HCT116 (cell line): ENCODE measurements at regions not wholly inside any gene's neighbourhood (a gene's known extent, or its start where the extent isn't known, plus 50 kb on each side); places are given as distances from the start of the nearest gene placed in this dataset.

Source experiments
- ATAC-seq: fragments of 200-7000 bp; cut with Tn5 transposase; 2 replicates; pipeline ENCODE4 v1.9.1; 2020; ENCODE audit warnings: mild to moderate bottlenecking, moderate library complexity
- BruUV-seq: library from RNA; stranded (reverse); fragments of 400-500 nt; replicated peaks from 2 replicates; lab custom pipeline; 2021; lab: Mats Ljungman, UMichigan
- CTCF ChIA-PET: fragments of 300-600 bp; sonication (Branson Sonifier 250); formaldehyde crosslinking; loops from one replicate; lab custom pipeline; 2021; ENCODE audit warnings: antibody characterized with exemption; lab: Charles Lee
- POLR2A ChIA-PET: fragments of 300-600, 350-600 bp; sonication (Branson Sonifier 250); formaldehyde crosslinking; loops from one replicate; lab custom pipeline; 2021; ENCODE audit warnings: antibody characterized with exemption; lab: Charles Lee
- RAD21 ChIA-PET, 2 experiments: fragments of 300-600 bp; sonication (Branson Sonifier 250); formaldehyde crosslinking; loops; one replicate each; lab custom pipeline; 2023; ENCODE audit warnings: low total read pairs in 2 of 2; ENCODE audit not compliant: uncharacterized antibody in 2 of 2, unreplicated experiment in 2 of 2, low non-redundant PET in 1 of 2; lab: Charles Lee
- DNase-seq: peaks from one replicate; pipeline ENCODE4 v3.0.0-alpha.2; 2010; ENCODE audit warnings: low read depth, low spot score
- H2AFZ ChIP-seq: fragments of 200-600 bp; shearing (Covaris generic), sonication (generic); 2 replicates; pipeline ENCODE4 v1.6.1; 2017; ENCODE audit warnings: low read depth, mixed run types, mixed read lengths, antibody characterized with exemption, low read length; ENCODE audit not compliant: poor library complexity, severe bottlenecking
- H3K27ac ChIP-seq: 2 replicates; pipeline ENCODE4 v1.5.1; 2012; ENCODE audit warnings: low read depth, low read length
- H3K27me3 ChIP-seq: fragments of 200-600 bp; sonication (generic); 2 replicates; pipeline ENCODE4 v1.6.1; 2016; ENCODE audit warnings: mixed run types, low read length, mixed read lengths; ENCODE audit not compliant: insufficient read depth
- H3K36me3 ChIP-seq, 2 experiments: fragments of 200-500 bp in 1 of 2; fragments of 200-600 bp in 1 of 2; sonication (Bioruptor generic) in 1 of 2; sonication (generic) in 1 of 2; 2 replicates each; pipeline versions ENCODE4 v1.5.1 to v1.6.1; 2014 to 2016; ENCODE audit warnings: low read length in 2 of 2, inconsistent platforms in 1 of 2, mixed read lengths in 1 of 2, mixed run types in 1 of 2; ENCODE audit not compliant: insufficient read depth in 2 of 2, control insufficient read depth in 1 of 2
- H3K4me1 ChIP-seq, 2 experiments: fragments of 200-600 bp in 1 of 2; sonication (generic) in 1 of 2; 2 replicates each; pipeline versions ENCODE4 v1.5.1 to v1.6.1; 2012 to 2017; ENCODE audit warnings: low read length in 2 of 2, inconsistent platforms in 1 of 2, mild to moderate bottlenecking in 1 of 2, mixed read lengths in 1 of 2, mixed run types in 1 of 2, moderate library complexity in 1 of 2; ENCODE audit not compliant: insufficient read depth in 2 of 2, control insufficient read depth in 1 of 2
- H3K4me2 ChIP-seq: fragments of 200-600 bp; sonication (generic); 2 replicates; pipeline ENCODE4 v1.6.1; 2017; ENCODE audit warnings: mixed run types, low read length, mixed read lengths
- H3K4me3 ChIP-seq, 2 experiments: fragments of 200-600 bp in 1 of 2; sonication (generic) in 1 of 2; replicated peaks in 1 of 2; 2 replicates each; pipeline ENCODE4 v1.5.1; 2011 to 2016; ENCODE audit warnings: low read length in 2 of 2, control low read depth in 1 of 2, low read depth in 1 of 2, mild to moderate bottlenecking in 1 of 2, mixed read lengths in 1 of 2, mixed run types in 1 of 2
- H3K79me2 ChIP-seq: fragments of 200-600 bp; sonication (generic); 2 replicates; pipeline ENCODE4 v1.6.1; 2017; ENCODE audit warnings: mild to moderate bottlenecking, mixed run types, low read length, moderate library complexity, mixed read lengths; ENCODE audit not compliant: insufficient read depth
- H3K9ac ChIP-seq: fragments of 200-600 bp; sonication (generic); 2 replicates; pipeline ENCODE4 v1.6.1; 2016; ENCODE audit warnings: low read length, mixed read lengths
- H3K9me2 ChIP-seq: fragments of 200-600 bp; sonication (generic), shearing (Covaris generic); 2 replicates; pipeline ENCODE4 v1.6.1; 2017; ENCODE audit warnings: mixed run types, mild to moderate bottlenecking, moderate library complexity; ENCODE audit not compliant: insufficient read depth
- H3K9me3 ChIP-seq, 2 experiments: fragments of 200-500 bp in 1 of 2; fragments of 200-600 bp in 1 of 2; sonication (Bioruptor generic) in 1 of 2; sonication (generic) in 1 of 2; 2 replicates each; pipeline ENCODE4 v1.6.1; 2014 to 2017; ENCODE audit warnings: low read length in 2 of 2, mixed read lengths in 2 of 2, inconsistent platforms in 1 of 2, low read depth in 1 of 2, mild to moderate bottlenecking in 1 of 2, mixed run types in 1 of 2, moderate library complexity in 1 of 2; ENCODE audit not compliant: control insufficient read depth in 1 of 2, insufficient read depth in 1 of 2
- H4K20me1 ChIP-seq: fragments of 200-600 bp; sonication (generic), shearing (Covaris generic); 2 replicates; pipeline ENCODE4 v1.6.1; 2017; ENCODE audit warnings: mixed run types, mild to moderate bottlenecking, moderate library complexity; ENCODE audit not compliant: insufficient read depth
- CBX3 ChIP-seq: IDR thresholded peaks from 2 replicates; pipeline ENCODE4 v1.6.1; 2012; ENCODE audit warnings: low read depth
- CEBPB ChIP-seq: IDR thresholded peaks from 2 replicates; pipeline ENCODE4 v1.6.1; 2012; ENCODE audit warnings: low read depth
- EZH2 ChIP-seq: fragments of 200-600 bp; sonication (generic); IDR thresholded peaks from 2 replicates; pipeline ENCODE4 v1.6.1; 2017; ENCODE audit warnings: antibody characterized with exemption, mixed run types
- EZH2phosphoT487 ChIP-seq: fragments of 200-600 bp; IDR thresholded peaks from 2 replicates; pipeline ENCODE4 v1.6.1; 2018; ENCODE audit warnings: antibody characterized with exemption, borderline replicate concordance
- POLR2AphosphoS5 ChIP-seq: IDR thresholded peaks from 2 replicates; pipeline ENCODE4 v1.6.1; 2011; ENCODE audit warnings: mild to moderate bottlenecking, low read depth, low read length, moderate library complexity
- RAD21 ChIP-seq: IDR thresholded peaks from 2 replicates; pipeline ENCODE4 v1.6.1; 2012; ENCODE audit warnings: low read depth, mild to moderate bottlenecking
- TCF7L2 ChIP-seq: IDR thresholded peaks from 2 replicates; pipeline ENCODE4 v1.7.0; 2011; ENCODE audit warnings: borderline replicate concordance, inconsistent platforms; ENCODE audit not compliant: insufficient read depth, insufficient read length; ENCODE audit errors: extremely low read depth
- ZFX ChIP-seq: fragments of 450-650 bp; IDR thresholded peaks from 2 replicates; pipeline ENCODE4 v1.6.1; 2017
- intact Hi-C: fragments of 100-400 bp; cut with micrococcal nuclease; formaldehyde crosslinking; loops from 2 replicates; pipeline ENCODE4 v1.10.0; 2022
- TF ChIP-seq, protein P1 (sequence below): IDR thresholded peaks from 2 replicates; pipeline ENCODE4 v1.6.1; 2012

DNA sequence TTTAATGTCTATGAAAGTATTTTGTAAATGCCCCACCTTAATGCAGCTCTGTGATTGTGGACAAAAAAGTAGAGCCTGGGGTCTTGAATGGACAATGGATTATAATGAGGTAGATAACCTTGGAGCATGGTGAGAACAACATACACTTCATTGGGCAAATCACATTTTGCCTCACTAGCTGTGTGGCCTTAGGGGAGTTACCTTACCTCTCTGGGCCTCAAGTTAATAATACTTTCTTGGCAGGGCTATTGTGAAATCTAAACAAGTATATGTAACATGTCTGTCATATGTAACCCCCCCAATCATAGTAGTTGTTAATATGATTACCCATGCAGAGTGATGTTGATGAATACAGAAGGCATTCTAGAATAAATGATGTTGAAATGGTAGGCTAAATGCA, 213.6 kb upstream of the ANKRD55 start:
- DNase-seq = no peak
- RAD21 ChIA-PET = no interaction called here
- Histone ChIP-seq H4K20me1 (no peaks in the 10 kb centered on the region), H3K79me2 (no peaks in the 10 kb centered on the region), H3K4me1 (no peaks in the 10 kb centered on the region), H3K9ac (no peak overlapping the region), H3K27me3 (no peaks in the 10 kb centered on the region), H3K27ac (no peak overlapping the region), H3K36me3 (no peaks in the 10 kb centered on the region), H3K9me2 (no peaks in the 10 kb centered on the region), H3K9me3 (no peaks in the 10 kb centered on the region), H3K4me2 (no peak overlapping the region), H2AFZ (no peak overlapping the region), H3K4me3 (no peak overlapping the region)
- CTCF ChIA-PET = no interaction called here
- BruUV-seq = no TSS peak
- TF ChIP-seq RAD21 = no peak
- ATAC-seq = no peak
- POLR2A ChIA-PET = interaction anchor here (0.7 kb wide), 1 partner anchor 10 kb away, joined by 3 read pairs; no protein-coding TSS in a partner anchor
- intact Hi-C loops = no loop called here

DNA sequence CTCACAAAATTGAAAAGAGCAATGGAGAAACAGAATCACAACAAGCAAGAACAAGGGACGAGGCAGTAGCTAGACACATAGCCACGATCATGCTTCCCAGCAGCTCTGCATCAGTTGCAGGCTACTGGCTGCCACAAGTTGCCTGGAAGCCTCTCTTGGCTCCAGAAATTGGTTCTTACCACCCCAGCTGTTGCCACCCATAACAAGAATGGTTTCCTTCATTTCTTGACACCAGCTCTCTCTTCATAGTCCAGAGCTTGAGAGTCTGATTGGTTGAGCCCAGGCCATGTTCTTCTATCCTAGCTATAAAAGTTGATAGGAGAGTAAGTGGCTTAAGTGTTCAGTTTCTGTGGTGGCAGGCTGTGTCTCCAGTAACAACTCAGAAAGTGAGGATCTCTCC, 210.7 kb upstream of the ANKRD55 start:
- Histone ChIP-seq H3K4me1 (no peaks in the 10 kb centered on the region), H3K36me3 (no peaks in the 10 kb centered on the region), H4K20me1 (no peaks in the 10 kb centered on the region), H3K27ac (no peak overlapping the region), H3K9me3 (no peaks in the 10 kb centered on the region), H3K4me3 (no peak overlapping the region), H3K4me2 (no peak overlapping the region), H3K9ac (no peak overlapping the region), H2AFZ (no peak overlapping the region), H3K9me2 (no peaks in the 10 kb centered on the region), H3K27me3 (no peaks in the 10 kb centered on the region), H3K79me2 (no peaks in the 10 kb centered on the region)
- intact Hi-C loops = no loop called here
- ChIA-PET RAD21 (interaction anchor here in 1 of 2 experiments (0.6 kb wide), 1 partner anchor 69 kb away, joined by 3 read pairs; no protein-coding TSS in a partner anchor), POLR2A (no interaction called here), CTCF (no interaction called here)
- BruUV-seq = no TSS peak
- ATAC-seq = no peak
- TF ChIP-seq EZH2 (no peak), POLR2AphosphoS5 (no peak), CEBPB (no peak), CBX3 (no peak), EZH2phosphoT487 (no peak), ZFX (no peak), TCF7L2 (no peak)
- TF ChIP-seq, protein P1, sequence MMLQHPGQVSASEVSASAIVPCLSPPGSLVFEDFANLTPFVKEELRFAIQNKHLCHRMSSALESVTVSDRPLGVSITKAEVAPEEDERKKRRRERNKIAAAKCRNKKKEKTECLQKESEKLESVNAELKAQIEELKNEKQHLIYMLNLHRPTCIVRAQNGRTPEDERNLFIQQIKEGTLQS = no peak
- TF ChIP-seq, all 23 proteins: peak for 0
- DNase-seq = no peak
